Liver (tissue), 8 donors: ENCODE measurements at regions not wholly inside any gene's neighbourhood (a gene's known extent, or its start where the extent isn't known, plus 50 kb on each side); places are given as distances from the start of the nearest gene placed in this dataset.

Experiments
- DNase-seq: peaks from one replicate; pipeline ENCODE4 v3.0.0-alpha.2; 2017; ENCODE audit warnings: low spot score
- H3K27ac ChIP-seq, 2 donors: one replicate each; pipeline ENCODE4 v1.7.0; 2013; ENCODE audit warnings: inconsistent platforms in 2 of 2, low read length in 2 of 2, control low read depth in 1 of 2, low read depth in 1 of 2, mild to moderate bottlenecking in 1 of 2
- H3K27me3 ChIP-seq, 4 donors: one replicate each; pipeline versions ENCODE4 v1.6.1 to v1.7.0; 2013; ENCODE audit warnings: low read length in 3 of 4, inconsistent platforms in 1 of 4, mild to moderate bottlenecking in 1 of 4, moderate library complexity in 1 of 4; ENCODE audit not compliant: control insufficient read depth in 4 of 4, insufficient read depth in 4 of 4
- H3K36me3 ChIP-seq, 4 donors: one replicate each; pipeline versions ENCODE4 v1.6.1 to v1.7.0; 2013; ENCODE audit warnings: low read length in 3 of 4, mild to moderate bottlenecking in 3 of 4, low read depth in 1 of 4, moderate library complexity in 1 of 4; ENCODE audit not compliant: control insufficient read depth in 4 of 4, insufficient read depth in 3 of 4
- H3K4me1 ChIP-seq, 4 donors: one replicate each; pipeline versions ENCODE4 v1.6.1 to v1.7.0; 2013; ENCODE audit warnings: low read length in 3 of 4, mild to moderate bottlenecking in 3 of 4, moderate library complexity in 1 of 4; ENCODE audit not compliant: control insufficient read depth in 4 of 4, insufficient read depth in 4 of 4
- H3K4me3 ChIP-seq, 3 donors: one replicate each; pipeline versions ENCODE4 v1.6.1 to v1.7.0; 2013; ENCODE audit warnings: low read length in 3 of 3, control low read depth in 1 of 3, low read depth in 1 of 3, mild to moderate bottlenecking in 1 of 3
- H3K9ac ChIP-seq, 2 donors: one replicate each; pipeline ENCODE4 v1.7.0; 2013; ENCODE audit warnings: low read length in 2 of 2, mild to moderate bottlenecking in 2 of 2, moderate library complexity in 2 of 2, control low read depth in 1 of 2, low read depth in 1 of 2
- H3K9me3 ChIP-seq, 4 donors: one replicate each; pipeline versions ENCODE4 v1.6.1 to v1.7.0; 2013; ENCODE audit warnings: low read length in 3 of 4; ENCODE audit not compliant: control insufficient read depth in 4 of 4
- CTCF ChIP-seq: fragments of 150-350 bp; IDR thresholded peaks from 2 replicates; pipeline ENCODE4 v1.5.1; 2017; ENCODE audit warnings: improper control_type of control experiment, low read depth, low read length; ENCODE audit not compliant: missing input control
- EGR1 ChIP-seq, 2 donors: IDR thresholded peaks; 2 replicates each; pipeline ENCODE4 v1.6.1; 2016 to 2018; ENCODE audit warnings: antibody characterized with exemption in 2 of 2, low read depth in 2 of 2
- FOXA1 ChIP-seq: IDR thresholded peaks from 2 replicates; pipeline ENCODE4 v1.6.1; 2016; ENCODE audit warnings: antibody characterized with exemption
- FOXA2 ChIP-seq: IDR thresholded peaks from 2 replicates; pipeline ENCODE4 v1.6.1; 2016; ENCODE audit warnings: antibody characterized with exemption
- GABPA ChIP-seq, 2 donors: IDR thresholded peaks in 1 of 2; conservative IDR thresholded peaks in 1 of 2; 2 replicates each; pipeline ENCODE4 v1.6.1; 2016; ENCODE audit warnings: antibody characterized with exemption in 2 of 2, mild to moderate bottlenecking in 1 of 2, moderate library complexity in 1 of 2
- HNF4A ChIP-seq, 2 donors: conservative IDR thresholded peaks; 2 replicates each; pipeline ENCODE4 v1.6.1; 2016; ENCODE audit warnings: antibody characterized with exemption in 2 of 2, mild to moderate bottlenecking in 2 of 2
- HNF4G ChIP-seq: IDR thresholded peaks from 2 replicates; pipeline ENCODE4 v1.6.1; 2016; ENCODE audit warnings: antibody characterized with exemption
- JUND ChIP-seq, 2 donors: IDR thresholded peaks; 2 replicates each; pipeline ENCODE4 v1.6.1; 2016; ENCODE audit warnings: antibody characterized with exemption in 2 of 2
- NR2F2 ChIP-seq: IDR thresholded peaks from 2 replicates; pipeline ENCODE4 v1.6.1; 2016; ENCODE audit warnings: antibody characterized with exemption
- RAD21 ChIP-seq, 2 donors: IDR thresholded peaks; 2 replicates each; pipeline ENCODE4 v1.6.1; 2016; ENCODE audit warnings: antibody characterized with exemption in 2 of 2, mild to moderate bottlenecking in 2 of 2
- RXRA ChIP-seq, 2 donors: IDR thresholded peaks; 2 replicates each; pipeline ENCODE4 v1.6.1; 2017 to 2018; ENCODE audit warnings: antibody characterized with exemption in 2 of 2, mild to moderate bottlenecking in 1 of 2
- SP1 ChIP-seq: IDR thresholded peaks from 2 replicates; pipeline ENCODE4 v1.6.1; 2018; ENCODE audit warnings: antibody characterized with exemption, mild to moderate bottlenecking
- TAF1 ChIP-seq: conservative IDR thresholded peaks from 2 replicates; pipeline ENCODE4 v1.6.1; 2016; ENCODE audit warnings: antibody characterized with exemption, mild to moderate bottlenecking
- YY1 ChIP-seq: IDR thresholded peaks from 2 replicates; pipeline ENCODE4 v1.6.1; 2016; ENCODE audit warnings: antibody characterized with exemption, mild to moderate bottlenecking
- WGBS: extraction: QIAGEN DNeasy Blood & Tissue Kit; methylation state at CpG from one replicate; pipeline ENCODE4 v1.1.7; 2013; 5-methylcytosine and 5-hydroxymethylcytosine counted together
- TF ChIP-seq, protein P1 (sequence below): IDR thresholded peaks from 2 replicates; pipeline ENCODE4 v1.6.1; 2016; ENCODE audit warnings: antibody characterized with exemption
- TF ChIP-seq, protein P2 (sequence below): IDR thresholded peaks from 2 replicates; pipeline ENCODE4 v1.6.1; 2016; ENCODE audit warnings: antibody characterized with exemption
- TF ChIP-seq, protein P3 (sequence below): IDR thresholded peaks from 2 replicates; pipeline ENCODE4 v1.6.1; 2016; ENCODE audit warnings: antibody characterized with exemption
- TF ChIP-seq, protein P4 (sequence below): IDR thresholded peaks from 2 replicates; pipeline ENCODE4 v1.6.1; 2016; ENCODE audit warnings: antibody characterized with exemption, mild to moderate bottlenecking
- donor health status: healthy.
- donor health status: healthy.
- donor health status: healthy.
- donor health status: healthy.
- donor health status: healthy.

GRCh38 chr11:121884626-121885025, 231.4 kb downstream of the BLID start (continued):
- TF ChIP-seq, protein P1, sequence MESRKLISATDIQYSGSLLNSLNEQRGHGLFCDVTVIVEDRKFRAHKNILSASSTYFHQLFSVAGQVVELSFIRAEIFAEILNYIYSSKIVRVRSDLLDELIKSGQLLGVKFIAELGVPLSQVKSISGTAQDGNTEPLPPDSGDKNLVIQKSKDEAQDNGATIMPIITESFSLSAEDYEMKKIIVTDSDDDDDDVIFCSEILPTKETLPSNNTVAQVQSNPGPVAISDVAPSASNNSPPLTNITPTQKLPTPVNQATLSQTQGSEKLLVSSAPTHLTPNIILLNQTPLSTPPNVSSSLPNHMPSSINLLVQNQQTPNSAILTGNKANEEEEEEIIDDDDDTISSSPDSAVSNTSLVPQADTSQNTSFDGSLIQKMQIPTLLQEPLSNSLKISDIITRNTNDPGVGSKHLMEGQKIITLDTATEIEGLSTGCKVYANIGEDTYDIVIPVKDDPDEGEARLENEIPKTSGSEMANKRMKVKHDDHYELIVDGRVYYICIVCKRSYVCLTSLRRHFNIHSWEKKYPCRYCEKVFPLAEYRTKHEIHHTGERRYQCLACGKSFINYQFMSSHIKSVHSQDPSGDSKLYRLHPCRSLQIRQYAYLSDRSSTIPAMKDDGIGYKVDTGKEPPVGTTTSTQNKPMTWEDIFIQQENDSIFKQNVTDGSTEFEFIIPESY: no peak
- no peak for TF ChIP-seq CTCF
- TF ChIP-seq HNF4A (conservative IDR thresholded peaks at IDR 0.05): no peak
- TF ChIP-seq GABPA (IDR thresholded peaks at IDR 0.05 in 1 of 2, conservative IDR thresholded peaks at IDR 0.05 in 1 of 2): no peak
- TF ChIP-seq FOXA1: no peak

DNA sequence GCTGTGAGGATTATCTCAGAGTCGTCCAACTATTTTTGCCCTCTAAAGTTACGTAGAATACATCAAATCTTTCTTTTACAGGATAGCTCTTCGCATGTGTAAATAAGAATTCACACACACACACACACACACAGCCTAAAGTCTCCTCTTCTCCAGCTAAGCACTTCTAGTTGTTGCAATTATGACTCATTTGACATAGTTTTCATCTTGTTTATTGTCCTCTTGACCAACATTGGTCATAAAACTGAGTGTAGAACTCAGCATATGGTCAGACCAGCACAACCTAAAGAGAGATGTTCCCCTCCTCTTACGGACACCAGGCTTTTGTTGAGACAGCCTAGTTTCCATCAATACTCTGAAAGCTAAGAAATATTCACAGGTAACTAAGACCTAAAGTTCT, 234.2 kb downstream of the BLID start:
- no peaks in the 10 kb centered on the region for H3K36me3 ChIP-seq
- DNase-seq: no peak
- H3K4me3 ChIP-seq: no peak overlapping the region
- no peaks in the 10 kb centered on the region for H3K4me1 ChIP-seq
- WGBS: 90% methylated on average over 4 of the region's 4 CpGs
- no peaks in the 10 kb centered on the region for H3K27me3 ChIP-seq
- H3K27ac ChIP-seq: no peak overlapping the region
- H3K9me3 ChIP-seq: no peaks in the 10 kb centered on the region
- TF ChIP-seq HNF4A (conservative IDR thresholded peaks at IDR 0.05) (no peak), RAD21 (IDR thresholded peaks at IDR 0.05) (no peak), YY1 (no peak), NR2F2 (no peak), EGR1 (IDR thresholded peaks at IDR 0.05; ENCODE audit: low read depth in 2 of 2) (no peak), SP1 (no peak), FOXA2 (no peak)
- TF ChIP-seq, protein P1: no peak
- H3K9ac ChIP-seq: no peak overlapping the region

DNA sequence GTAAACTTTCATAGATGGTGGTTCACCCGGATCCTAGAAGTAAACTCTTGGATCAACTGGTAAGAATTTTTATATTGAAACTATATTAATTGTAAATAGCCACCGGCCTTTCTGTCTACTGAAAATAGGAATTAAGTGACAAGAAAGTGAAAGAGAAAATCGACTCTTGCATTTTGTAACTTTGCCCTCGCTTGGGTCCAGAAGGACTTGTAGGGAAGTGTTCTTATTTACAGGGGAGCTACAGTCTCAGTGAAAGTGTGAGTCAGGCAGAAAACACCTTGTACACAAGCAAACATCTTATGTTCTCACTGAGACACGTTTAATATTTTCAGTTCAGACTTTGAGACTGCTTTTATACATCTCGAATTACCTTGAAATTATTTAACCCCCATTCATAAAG, 238.9 kb downstream of the BLID start:
- no peak for TF ChIP-seq NR2F2
- TF ChIP-seq, protein P2, sequence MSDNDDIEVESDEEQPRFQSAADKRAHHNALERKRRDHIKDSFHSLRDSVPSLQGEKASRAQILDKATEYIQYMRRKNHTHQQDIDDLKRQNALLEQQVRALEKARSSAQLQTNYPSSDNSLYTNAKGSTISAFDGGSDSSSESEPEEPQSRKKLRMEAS: no peak
- no peak for TF ChIP-seq TAF1
- TF ChIP-seq CTCF: no peak
- TF ChIP-seq HNF4A (conservative IDR thresholded peaks at IDR 0.05): no peak
- TF ChIP-seq SP1: no peak
- TF ChIP-seq YY1: no peak
- TF ChIP-seq, protein P3, sequence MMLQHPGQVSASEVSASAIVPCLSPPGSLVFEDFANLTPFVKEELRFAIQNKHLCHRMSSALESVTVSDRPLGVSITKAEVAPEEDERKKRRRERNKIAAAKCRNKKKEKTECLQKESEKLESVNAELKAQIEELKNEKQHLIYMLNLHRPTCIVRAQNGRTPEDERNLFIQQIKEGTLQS: no peak
- TF ChIP-seq RXRA (IDR thresholded peaks at IDR 0.05): no peak
- no peak for TF ChIP-seq RAD21 (IDR thresholded peaks at IDR 0.05)
- TF ChIP-seq HNF4G: no peak
- TF ChIP-seq EGR1 (IDR thresholded peaks at IDR 0.05; ENCODE audit: low read depth in 2 of 2): no peak
- TF ChIP-seq JUND (IDR thresholded peaks at IDR 0.05): no peak
- TF ChIP-seq FOXA1: no peak
- TF ChIP-seq, protein P4, sequence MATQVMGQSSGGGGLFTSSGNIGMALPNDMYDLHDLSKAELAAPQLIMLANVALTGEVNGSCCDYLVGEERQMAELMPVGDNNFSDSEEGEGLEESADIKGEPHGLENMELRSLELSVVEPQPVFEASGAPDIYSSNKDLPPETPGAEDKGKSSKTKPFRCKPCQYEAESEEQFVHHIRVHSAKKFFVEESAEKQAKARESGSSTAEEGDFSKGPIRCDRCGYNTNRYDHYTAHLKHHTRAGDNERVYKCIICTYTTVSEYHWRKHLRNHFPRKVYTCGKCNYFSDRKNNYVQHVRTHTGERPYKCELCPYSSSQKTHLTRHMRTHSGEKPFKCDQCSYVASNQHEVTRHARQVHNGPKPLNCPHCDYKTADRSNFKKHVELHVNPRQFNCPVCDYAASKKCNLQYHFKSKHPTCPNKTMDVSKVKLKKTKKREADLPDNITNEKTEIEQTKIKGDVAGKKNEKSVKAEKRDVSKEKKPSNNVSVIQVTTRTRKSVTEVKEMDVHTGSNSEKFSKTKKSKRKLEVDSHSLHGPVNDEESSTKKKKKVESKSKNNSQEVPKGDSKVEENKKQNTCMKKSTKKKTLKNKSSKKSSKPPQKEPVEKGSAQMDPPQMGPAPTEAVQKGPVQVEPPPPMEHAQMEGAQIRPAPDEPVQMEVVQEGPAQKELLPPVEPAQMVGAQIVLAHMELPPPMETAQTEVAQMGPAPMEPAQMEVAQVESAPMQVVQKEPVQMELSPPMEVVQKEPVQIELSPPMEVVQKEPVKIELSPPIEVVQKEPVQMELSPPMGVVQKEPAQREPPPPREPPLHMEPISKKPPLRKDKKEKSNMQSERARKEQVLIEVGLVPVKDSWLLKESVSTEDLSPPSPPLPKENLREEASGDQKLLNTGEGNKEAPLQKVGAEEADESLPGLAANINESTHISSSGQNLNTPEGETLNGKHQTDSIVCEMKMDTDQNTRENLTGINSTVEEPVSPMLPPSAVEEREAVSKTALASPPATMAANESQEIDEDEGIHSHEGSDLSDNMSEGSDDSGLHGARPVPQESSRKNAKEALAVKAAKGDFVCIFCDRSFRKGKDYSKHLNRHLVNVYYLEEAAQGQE: no peak
- no peak for TF ChIP-seq GABPA (IDR thresholded peaks at IDR 0.05 in 1 of 2, conservative IDR thresholded peaks at IDR 0.05 in 1 of 2)
- H3K4me3 ChIP-seq: no peak overlapping the region
- no peaks in the 10 kb centered on the region for H3K4me1 ChIP-seq
- 81% methylated on average over 6 of the region's 6 CpGs for WGBS
- no peaks in the 10 kb centered on the region for H3K36me3 ChIP-seq
- H3K9ac ChIP-seq: no peak overlapping the region
- no peak for DNase-seq
- H3K27ac ChIP-seq: no peak overlapping the region
- H3K27me3 ChIP-seq: no peaks in the 10 kb centered on the region
- H3K9me3 ChIP-seq: no peaks in the 10 kb centered on the region
